GM19238 (cell line): ENCODE measurements at regions not wholly inside any gene's neighbourhood (a gene's known extent, or its start where the extent isn't known, plus 50 kb on each side); places are given as distances from the start of the nearest gene placed in this dataset.

Experiments
- DNase-seq: peaks from one replicate; pipeline ENCODE4 v3.0.0; 2011; ENCODE audit warnings: low spot score; ENCODE audit not compliant: insufficient read length

- no peak for DNase-seq
Measured at GRCh38 chr11:45473341-45473895, 187.3 kb upstream of the SYT13 start.

DNA sequence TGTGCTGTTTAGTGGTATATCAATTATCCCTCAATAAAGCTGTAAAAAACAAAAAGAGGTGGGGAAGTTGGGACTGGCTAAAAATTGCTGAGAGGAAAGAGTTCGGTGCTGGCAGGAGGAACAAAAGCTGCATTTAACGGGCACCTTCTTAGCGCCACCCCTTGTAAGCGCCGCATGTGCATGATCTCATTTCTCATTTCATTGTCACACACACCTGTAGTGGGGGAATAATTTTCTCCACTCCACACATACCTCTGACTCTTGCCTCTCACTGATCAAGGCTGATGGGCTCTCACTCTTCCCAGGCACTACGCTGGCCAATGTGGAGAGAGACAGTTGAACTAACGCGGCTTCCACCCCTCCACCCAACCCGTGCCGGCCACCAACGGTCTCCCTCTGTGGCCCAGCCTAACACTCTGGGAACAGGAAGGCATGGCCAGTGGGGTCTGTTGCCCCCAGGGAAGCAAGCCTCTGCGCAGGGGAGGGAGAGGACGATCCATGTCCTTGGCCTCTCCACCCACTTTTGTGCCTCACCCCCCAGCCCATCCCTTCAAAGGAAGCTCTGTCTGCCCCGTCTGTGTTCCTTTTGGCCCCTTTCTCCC lies 186.7 kb upstream of the SYT13 start:
- DNase-seq, result no peak

DNA sequence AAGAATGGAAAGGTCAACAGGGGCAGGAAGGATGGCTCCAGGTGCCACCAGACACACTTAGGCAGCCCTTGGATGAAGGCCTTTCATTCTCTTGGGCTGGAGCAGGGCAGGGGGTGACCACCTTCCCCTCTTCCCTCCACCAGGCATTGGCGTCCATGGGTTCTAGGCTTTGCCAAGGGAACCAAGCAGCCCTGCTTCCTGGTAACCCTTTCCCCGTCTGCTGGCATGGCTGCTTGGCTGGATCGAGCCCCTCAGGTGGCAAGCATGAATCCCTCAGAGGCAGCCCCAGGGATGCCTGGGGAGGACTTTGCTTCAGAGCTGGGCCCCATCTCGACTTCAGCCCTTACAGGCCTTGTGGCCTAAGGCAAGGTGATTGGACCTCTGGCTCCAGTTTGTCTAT lies 185.1 kb upstream of the SYT13 start:
- no peak for DNase-seq

DNA sequence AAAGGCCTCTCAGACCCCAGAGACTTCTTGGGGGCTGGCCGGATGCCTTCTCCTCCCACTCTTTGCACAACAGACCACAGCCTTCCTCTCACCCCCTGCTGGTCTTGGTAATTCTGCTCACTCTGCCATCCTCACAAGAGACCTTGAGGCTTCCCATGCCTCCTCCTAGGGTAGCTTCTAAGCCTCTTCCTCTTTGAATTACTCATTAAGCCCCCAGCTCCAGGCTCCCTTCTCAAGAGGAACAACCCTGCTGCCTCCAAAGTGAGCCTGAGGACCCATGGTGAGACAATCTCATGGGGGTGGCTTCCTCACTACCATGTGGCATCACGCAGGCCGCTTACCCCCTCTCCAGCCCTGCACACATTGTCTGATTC lies 184.6 kb upstream of the SYT13 start:
- no peak for DNase-seq

GRCh38 chr11:45470151-45470793 lies 184.1 kb upstream of the SYT13 start:
- DNase-seq, result no peak

DNA sequence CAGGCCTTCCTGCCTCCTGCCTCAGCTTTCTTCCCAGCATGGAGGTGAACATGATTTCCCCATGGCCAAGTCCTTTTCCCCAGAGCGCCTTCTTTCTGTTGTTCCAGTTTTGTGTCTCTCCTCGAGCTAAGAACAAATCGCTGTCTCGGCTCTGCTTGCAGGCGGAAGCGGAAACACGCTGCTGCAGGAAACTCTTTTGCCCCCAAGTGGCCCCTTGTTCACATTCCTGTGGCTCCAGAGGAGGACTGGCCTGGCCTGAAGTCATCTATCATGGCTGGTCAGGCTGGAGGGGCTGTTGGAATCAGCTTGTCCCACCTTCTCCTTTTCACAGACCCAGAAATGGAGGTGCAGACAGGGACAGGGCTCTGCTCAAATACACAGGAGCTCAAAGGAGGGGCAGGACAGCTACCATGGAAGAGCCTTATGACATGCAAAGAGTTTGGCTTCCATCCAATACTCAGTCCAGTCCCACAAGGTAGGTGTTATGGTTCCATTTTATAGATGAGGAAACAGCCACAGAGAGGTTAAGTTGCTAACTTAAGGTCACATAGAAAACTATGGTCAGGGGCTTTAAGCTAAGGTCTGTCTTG lies 182.2 kb upstream of the SYT13 start:
- DNase-seq, result no peak

DNA sequence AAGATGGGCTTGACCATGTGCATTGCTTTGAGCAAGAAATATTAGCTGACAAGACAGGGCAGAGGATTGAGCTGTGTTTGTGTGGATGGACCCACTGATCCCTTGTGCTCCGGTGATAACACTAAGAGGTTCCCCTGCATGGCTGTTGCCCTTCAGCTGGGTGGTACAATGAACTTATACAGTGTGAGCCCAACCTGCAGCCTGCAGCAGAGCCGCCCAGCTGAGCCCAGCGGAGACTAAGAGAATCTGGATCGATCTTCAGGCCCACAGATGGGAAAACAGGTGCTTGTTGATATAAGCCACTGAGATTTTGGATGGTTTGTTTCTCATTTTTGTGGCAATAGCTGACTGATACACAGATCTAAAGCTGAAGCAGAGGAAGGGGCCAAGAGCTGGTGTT lies 177.4 kb upstream of the SYT13 start:
- no peak for DNase-seq

- no peak for DNase-seq
Measured at GRCh38 chr11:45461514-45461913, 175.4 kb upstream of the SYT13 start.

GRCh38 chr11:45459491-45459890 lies 173.3 kb upstream of the SYT13 start:
- no peak for DNase-seq

DNA sequence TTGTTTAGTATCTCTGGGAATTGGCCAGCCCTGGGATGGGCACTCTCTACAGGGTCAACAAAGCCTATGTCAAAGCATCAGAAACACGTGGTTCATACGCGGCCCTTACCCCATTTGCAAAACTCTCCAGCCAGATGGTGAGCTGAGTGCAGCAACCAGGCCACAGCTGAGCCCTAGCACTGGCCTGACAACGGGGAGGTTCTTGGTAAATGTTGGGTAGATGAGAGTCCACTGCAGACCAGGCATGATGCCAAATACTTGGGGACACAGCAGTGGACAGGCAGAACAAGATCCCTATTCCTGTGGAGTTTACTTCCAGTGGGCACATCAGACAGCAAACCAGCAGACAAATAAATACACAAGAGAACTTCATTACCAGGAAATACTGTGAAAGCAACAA lies 172.1 kb upstream of the SYT13 start:
- no peak for DNase-seq

DNA sequence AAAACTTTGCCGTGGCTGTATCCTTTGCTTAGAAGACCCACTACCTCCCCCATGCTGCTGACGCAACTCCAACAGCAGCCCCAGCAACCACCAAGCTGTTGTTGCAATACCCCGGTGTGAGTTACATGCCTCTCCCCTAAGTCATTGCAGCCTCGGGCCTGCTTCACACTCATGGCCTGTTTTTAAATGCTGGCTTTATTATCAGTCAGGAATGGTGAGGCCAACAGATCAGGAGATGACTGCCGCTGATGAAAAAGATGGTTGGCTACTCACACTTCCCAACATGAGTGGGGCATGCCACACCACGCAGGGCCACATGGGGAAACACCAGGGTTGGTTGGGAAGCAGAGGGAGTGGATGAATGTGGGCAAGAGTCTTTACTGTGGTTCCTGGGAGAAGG lies 171.5 kb upstream of the SYT13 start:
- no peak for DNase-seq

GRCh38 chr11:45456686-45457085 lies 170.5 kb upstream of the SYT13 start:
- DNase-seq, result no peak

GRCh38 chr11:45455536-45455935 lies 169.4 kb upstream of the SYT13 start:
- DNase-seq, result no peak

DNA sequence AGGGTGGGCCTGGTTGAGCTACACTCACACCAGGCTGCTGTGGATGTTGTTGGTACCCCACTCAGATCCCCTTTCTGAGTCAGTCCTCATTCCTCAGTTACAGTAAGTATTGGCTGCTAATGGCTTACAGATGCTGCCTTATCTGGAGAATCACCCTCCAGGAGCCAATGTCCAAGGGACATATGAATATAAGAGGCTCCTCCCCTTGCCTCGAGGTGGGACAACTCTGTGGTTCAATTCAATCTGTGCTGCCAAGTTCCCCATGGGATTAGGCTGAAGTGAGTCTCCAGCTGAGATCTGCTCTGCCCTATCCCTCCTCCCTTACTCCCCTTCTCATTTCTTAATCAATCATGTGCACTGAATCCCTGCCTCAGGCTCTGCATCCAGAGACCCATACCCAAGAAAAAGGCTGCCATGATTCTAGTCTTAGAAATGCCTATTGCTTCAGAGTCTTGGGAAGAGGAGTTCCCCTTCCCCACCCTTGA lies 168.8 kb upstream of the SYT13 start:
- DNase-seq, result no peak

- no peak for DNase-seq
Measured at GRCh38 chr11:45453721-45454120, 167.6 kb upstream of the SYT13 start.

- no peak for DNase-seq
Measured at GRCh38 chr11:45451766-45452440, 165.8 kb upstream of the SYT13 start.

DNA sequence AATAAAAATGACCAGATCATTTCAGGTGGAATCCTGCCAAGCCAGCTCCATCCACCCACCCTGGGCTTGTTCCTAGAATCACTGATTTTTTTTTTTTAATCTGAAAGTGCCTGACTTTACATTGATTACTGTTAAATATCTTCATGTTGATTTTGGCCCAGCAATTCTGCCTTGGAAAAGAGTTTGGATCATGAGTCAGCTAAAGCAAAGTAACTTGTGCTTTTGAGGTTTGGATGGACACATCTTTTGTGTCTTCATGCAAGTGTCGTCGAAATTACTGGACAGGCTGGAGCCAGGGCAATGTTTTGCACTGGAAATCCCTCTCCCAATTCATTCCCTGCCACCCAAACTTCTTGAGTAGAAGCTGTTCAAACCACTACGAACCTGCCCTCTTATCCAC lies 164.0 kb upstream of the SYT13 start:
- DNase-seq, result no peak

DNA sequence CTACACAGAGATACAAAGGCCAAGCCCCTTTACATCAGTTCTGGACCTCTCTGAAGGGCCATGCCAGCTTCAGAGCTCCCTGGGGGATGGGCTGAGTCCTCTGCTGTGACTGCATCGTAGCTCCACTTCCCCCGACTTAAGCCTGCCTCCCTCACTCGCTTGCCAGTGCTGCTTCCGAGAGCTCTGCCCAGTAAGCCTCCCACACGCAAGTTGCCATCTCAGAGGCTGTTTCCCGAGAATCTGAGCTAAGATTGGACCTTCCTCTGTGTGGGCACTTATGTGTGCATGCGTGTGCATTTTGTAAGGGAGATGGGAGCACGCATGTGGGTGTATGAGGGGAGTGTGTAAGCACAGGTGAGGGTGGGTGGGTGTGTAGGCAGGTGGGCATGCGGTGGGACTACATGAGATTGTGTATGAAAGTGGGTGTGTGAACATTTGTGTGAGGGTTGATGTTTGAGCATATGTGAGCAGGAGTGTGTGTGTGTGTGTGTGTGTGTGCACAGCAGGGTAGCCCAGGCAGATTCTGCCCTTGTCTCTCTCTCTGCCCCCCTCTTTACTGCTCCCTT lies 163.0 kb upstream of the SYT13 start:
- no peak for DNase-seq

GRCh38 chr11:45448561-45448960 lies 162.4 kb upstream of the SYT13 start:
- no peak for DNase-seq

- no peak for DNase-seq
Measured at GRCh38 chr11:45446998-45447397, 160.9 kb upstream of the SYT13 start.

- no peak for DNase-seq
Measured at GRCh38 chr11:45446434-45446833, 160.3 kb upstream of the SYT13 start.

DNA sequence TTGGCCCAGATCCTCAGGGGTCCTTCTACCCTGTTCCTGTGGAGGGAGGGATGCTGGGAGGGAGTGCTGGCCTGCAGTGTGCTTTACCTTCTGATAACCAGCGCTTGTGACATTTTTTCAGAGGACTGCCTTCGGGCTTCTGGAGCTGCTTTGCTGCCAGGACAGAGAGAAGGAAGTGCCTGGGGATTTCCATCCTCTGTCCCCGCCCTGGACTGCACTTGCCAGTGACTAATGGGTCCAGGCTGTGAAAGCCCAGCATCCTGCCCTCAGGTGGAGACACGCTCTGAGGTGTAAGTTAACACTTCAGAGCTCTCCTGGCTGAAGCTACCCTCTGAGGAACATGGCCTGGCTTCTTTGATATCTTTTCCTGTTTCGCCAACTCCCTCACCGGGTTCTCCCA lies 158.7 kb upstream of the SYT13 start:
- DNase-seq, result no peak
